ENCODE measurements at regions not wholly inside any gene's neighbourhood (a gene's known extent, or its start where the extent isn't known, plus 50 kb on each side); places are given as distances from the start of the nearest gene placed in this dataset.
"Not testable (repeated sequence)": the region's sequence is repeated elsewhere in the genome, so short reads cannot be mapped to it uniquely, and the experiment has no call there.

- DNase-seq = no peak
Measured at GRCh38 chr15:63434576-63435186, 53.0 kb upstream of the CA12 start.

DNA sequence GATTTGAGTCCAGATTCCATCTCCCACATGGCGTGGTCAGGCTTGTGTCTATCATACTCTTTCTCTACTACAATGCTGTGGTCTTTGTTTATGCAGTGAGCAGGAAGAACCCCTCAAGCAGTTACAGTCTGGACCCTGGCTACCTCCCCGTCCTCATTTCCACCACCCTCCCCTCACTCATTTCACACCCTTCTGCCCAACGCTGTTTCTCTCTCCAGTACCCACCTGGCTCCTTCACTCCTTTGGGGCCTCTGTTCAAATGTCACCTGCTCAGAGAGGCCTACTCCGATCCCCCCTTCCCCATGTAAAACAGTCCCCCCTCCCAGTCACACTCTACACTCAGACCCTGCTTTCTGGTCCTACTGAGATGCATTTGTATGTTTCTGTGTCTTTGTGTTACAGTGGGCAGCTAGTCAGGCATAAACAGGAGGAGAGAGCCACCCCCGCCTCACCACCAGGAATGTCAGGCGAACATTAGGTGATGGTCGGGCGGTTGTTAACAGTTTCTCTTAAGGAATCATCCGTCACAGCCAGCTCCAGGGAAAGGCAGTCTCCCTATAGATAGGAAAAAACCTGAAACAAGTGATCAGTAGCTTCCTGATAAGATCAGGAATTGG lies 53.7 kb upstream of the CA12 start:
- DNase-seq = no peak

GRCh38 chr15:63436341-63436740 lies 54.7 kb upstream of the CA12 start:
- DNase-seq = no peak

DNA sequence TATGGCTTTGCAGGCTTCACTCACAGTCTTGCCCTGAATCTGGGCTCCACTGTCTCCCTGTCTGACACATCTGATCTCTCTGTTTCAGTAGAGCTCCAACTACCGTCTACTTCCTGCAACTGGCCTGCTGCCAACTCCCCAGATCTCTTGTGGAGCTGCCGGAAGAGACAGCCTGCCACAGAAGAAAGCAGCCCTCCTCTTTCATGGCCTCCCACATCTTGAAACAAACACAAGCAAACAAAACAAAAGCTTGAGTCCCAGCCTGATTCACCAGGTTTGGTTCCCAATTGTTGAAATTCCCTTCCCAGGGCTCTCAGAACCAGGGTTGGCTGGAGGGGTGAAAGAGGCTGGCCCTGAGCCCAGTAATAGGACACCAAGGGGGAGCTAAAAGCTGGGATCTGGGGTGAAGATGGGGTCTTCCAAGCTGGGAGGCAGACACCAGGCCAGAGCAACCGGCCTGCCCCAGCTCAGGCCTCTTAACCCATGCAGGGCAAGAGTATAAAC lies 55.3 kb upstream of the CA12 start:
- peak; percentile 94 to 96 for DNase-seq

DNA sequence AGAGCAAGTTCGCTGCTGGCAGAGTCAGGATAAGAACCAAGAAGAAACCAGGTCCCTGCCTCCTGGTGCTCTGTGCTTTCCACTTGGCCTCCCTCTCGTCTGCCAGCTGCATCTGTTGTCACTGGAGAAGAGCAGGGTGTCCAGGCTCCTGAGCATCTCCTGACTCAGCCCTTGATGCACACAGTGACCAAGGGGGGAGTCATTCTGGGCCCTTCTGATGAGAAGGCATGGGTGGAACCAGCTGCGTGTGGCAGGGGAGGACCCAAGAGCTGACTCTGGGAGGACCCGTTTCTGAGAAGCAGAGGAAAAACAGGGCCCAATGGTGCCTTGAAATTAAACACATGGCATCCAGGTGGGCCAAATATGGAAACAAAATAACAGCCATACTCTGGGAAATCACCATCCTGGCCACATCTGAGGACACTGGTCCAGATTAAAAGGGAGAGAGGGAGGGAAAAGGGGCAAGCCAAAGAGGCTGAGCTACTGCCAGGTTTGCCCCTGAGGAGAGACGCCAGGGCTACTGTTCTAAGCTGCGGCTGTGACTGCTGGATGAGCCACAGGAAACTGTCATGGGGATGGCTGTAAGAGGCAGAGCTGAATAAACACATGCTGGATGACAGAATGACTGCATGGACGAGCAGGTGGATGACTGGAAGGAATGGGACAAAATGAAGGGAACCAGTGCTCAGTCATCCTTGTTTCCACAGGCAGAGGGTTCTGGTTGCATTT lies 58.1 kb upstream of the CA12 start:
- DNase-seq = no peak

DNA sequence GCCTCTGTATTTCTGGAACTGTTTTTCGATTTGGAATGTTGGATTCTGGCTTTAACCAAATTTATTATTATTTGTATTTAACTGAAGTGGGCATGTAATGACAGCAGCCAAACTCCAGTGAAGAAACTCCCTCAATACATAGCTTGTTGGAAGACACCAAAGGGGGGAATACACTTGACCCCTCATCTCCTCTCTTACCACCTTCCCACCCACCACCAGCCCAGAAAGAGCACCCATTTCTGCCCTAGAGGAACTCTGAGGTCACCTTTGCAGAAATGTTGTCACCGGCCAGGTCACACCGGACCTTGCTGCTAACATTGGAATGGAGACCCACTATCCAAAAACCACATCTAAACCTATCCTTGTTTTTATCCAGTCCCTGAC lies 58.6 kb upstream of the CA12 start:
- DNase-seq = no peak

DNA sequence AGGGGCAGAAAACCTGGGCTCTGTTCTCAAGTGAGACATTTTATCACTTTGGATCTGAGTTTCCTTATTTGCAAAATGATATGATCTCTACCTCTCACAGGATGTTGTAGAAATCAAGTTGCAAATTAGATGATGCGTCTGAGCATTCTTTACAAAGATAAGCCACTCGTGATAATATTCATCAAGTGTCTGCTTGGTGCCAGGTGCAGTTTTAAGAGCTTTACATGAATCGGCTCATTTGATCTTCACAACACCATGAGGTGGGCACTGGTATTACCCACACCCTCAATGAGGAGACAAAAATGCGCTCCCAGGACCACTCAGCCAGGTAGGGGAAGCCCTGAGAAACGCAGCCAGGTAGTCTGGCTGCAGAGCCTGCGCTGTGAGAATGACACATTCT lies 59.1 kb upstream of the CA12 start:
- no peak for DNase-seq

DNA sequence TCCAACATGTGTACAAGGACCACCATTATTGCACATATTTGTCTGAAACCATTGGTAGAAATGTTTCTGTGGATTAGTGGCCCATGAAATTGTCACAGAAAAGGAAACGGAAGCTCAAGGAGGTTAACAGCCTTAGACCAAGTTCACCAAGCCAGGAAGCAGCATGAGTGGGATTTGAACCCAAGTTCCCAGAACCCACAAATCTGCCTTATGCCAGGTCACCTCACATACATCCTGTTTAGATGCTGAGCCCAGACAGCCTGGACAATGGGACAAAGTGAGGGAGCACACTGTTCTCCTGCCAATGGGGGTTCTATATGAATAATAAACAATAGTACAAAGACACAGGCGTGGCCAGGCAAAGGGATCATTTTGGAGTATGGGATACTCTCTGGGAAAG lies 59.6 kb upstream of the CA12 start:
- DNase-seq = no peak

DNA sequence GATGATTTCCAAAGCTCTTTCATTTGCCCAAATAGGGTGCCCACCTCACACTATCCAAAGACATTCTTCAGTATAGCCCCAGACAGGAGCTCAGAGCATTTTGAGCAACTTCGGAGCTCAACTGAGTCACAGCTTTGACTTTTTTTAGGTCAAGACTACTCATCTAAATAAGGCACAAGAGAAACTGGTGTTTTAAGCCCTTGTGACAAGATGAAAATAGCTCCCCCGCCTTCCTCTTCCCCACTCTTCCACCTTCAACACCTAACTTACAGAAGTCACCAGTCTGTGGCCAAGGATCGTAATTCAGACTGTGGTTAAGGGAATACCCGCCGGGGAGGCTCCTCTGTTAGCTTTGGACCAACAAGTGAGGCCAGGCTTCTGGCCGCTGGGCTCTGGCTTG lies 60.4 kb upstream of the CA12 start:
- no peak for DNase-seq

- DNase-seq = no peak
Measured at GRCh38 chr15:63444611-63445010, 59.8 kb upstream of the USP3 start.

- DNase-seq = no peak
Measured at GRCh38 chr15:63446255-63446654, 58.1 kb upstream of the USP3 start.

DNA sequence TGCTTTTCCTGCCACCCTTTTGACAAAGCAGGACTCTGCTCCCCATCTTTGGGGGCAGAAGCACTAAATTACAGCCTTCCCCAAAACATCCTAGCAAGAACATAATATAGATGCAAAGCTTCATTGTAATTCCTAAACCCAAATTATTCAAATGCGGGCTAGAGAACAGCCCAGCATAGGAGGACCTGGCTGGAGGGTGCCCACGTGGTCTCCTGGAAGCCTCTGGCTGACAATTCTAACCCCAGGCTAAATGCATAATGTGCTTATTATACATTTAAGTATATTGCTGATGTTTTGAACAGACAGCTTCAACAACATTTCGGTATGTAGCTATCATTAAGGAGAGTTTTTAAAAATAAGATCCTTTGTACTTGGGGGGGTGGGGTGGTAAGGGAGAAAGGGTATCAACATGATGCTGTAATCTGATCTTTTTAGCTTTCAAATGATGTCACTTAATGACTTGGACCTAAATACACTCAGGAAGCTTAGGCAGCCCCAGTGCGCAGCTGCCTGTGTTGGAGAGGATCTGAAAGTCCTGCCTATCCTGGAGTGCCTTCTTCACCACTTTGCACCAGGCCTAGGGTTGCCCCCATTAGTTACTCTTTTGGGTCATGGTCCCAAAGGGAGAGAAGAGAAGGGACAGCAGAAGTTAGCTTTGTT lies 57.2 kb upstream of the USP3 start:
- DNase-seq = no peak

DNA sequence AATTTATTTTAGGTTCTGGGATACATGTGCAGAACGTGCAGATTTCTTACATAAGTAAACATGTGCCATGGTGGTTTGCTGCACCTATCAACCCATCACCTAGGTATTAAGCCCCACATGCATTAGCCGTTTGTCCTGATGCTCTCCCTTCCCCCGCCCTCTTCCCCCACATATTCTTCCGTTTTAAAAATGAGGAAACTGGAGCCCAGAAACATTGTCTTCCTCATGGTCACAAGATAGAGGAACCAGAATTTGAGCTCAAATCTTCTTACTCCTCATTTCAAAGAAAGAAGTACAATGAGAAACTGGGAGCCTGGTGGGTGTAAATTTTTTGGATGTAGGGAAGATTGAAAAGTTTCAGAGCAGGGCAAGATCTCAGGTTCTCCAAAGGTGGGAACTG lies 56.1 kb upstream of the USP3 start:
- DNase-seq = peak; percentile 90 to 92

GRCh38 chr15:63448872-63449555 lies 55.4 kb upstream of the USP3 start:
- DNase-seq = not testable (repeated sequence)

- no peak for DNase-seq
Measured at GRCh38 chr15:63449731-63450130, 54.7 kb upstream of the USP3 start.

- no peak for DNase-seq
Measured at GRCh38 chr15:63450884-63451225, 53.5 kb upstream of the USP3 start.

DNA sequence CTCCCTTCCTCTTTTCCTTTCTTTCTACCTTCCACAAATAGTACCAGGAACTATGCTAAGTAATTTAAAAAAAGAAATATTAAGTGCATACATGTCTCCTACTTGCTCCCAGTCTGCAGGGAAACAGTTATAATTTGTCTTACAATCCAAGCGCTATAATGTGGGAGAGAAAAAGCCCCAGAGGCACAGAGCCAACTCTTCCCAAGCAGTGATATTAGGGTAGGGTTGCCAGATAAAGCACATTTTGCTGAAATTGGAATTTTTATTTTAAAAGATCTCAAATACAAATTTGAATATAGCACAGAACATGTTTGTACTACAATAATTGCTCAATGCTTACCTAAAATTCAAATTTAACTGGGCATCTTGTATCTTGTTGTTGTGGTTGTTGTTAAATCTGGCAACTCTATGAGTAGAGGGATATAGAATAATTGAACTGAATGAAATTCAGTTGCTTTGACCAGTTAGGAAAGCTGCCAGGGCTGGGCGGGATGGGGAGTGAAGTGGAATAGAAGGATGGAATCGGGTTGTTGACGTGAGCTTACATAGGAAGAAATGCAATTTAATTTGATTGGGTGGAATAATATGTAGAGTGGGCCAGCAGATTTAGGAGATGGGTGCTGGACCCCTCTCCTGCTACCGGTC lies 52.6 kb upstream of the USP3 start:
- no peak for DNase-seq

GRCh38 chr15:63452552-63453136 lies 51.7 kb upstream of the USP3 start:
- no peak for DNase-seq

DNA sequence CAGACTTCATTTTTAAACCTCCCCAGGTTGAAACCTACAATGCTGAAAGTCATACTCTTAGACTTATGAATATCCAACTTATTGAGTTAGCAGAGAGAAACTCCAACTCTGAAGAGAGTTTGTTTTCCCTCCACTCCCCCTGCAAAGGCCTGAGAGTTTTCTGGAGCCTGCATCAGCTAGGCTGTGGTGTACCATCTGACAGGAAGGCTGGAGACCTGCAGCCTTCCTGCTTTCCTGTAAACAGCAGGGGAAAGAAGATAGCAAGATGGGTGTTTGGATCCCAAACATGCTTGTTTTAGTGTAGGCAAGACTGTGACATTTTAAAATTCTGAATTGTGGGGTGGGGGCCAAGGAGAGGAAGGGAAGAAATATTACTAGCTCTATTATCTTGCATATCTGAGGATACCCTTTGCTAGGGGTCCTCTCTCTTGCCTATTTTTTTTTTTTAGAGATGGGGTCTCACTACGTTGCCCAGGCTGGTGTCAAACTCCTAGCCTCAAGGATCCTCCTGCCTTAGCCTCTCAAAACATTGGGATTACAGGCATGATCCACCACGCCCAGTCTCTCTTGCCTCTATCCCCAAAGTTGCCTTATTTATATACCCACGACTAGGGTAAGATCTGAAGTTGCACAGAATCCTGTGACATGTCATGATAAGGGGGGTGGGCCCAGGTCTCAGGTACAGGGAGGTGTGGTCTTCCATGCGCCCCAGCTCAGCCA lies 51.0 kb upstream of the USP3 start:
- peak; percentile 10 to 25 for DNase-seq

DNA sequence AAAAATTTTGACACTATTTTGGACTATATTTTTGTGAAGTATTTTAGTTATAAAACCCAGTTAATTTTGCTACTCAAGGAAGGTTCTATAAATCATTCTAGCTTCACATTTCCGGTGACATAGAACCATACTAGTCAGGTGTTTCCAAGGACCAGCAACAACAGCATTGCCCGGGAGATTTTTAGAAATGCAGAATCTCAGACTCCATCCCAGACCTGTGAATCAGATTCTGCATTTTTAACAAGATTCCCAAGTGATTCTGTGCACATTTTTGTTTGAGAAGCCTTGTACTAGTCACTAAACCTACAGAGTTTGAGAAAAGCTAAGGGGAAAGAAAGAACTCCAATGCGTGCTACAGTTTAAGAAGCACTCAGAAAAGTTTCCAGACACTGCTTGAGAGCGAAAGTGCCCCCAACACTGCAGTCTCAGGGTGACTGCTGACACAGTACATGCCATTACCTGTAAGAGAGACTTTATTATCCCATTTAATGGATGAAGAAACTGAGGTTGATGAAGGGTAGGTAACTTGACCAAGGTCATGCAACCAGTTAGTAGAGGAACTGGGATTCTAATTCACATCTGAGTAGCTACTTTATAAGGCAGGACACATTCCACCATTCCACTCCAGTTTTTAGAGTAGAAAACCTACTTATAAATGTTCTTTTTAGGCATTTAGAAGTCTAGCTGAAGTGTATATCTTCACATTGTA lies 49.7 kb upstream of the USP3 start:
- no peak for DNase-seq
